ENCODE measurements at regions not wholly inside any gene's neighbourhood (a gene's known extent, or its start where the extent isn't known, plus 50 kb on each side); places are given as distances from the start of the nearest gene placed in this dataset.

- TF ChIP-seq POLR2A (IDR thresholded peaks at IDR 0.05; ENCODE audit: low read depth, low read length) (no peak), POLR2AphosphoS5 (IDR thresholded peaks at IDR 0.05; ENCODE audit: low read depth, low read length) (no peak)
Measured at GRCh38 chr6:122130026-122130348, 269.5 kb upstream of the HSF2 start.
